ENCODE measurements at regions not wholly inside any gene's neighbourhood (a gene's known extent, or its start where the extent isn't known, plus 50 kb on each side); places are given as distances from the start of the nearest gene placed in this dataset.

DNA sequence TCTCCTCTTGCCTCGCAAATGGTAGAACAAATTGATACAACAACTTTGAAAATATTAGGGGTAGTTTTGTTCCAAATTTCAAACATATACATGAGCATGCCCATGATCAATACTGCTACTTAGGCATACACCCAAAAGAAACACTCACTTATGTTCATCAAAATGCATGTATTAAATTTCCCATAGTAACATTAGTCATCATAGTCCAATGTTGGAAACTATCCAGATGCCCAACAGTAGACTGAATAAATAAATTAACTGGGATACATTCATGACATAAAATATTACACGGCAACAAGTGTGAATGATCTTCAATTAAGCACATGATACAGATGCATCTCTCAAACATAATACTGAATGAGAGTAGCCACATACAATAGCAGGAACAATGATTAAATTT, 391.6 kb downstream of the CDH11 start:
- intact Hi-C loops (cut with DNase I) = no loop called here
- Histone ChIP-seq H3K4me1 (no peaks in the 10 kb centered on the region), H3K27me3 (no peaks in the 10 kb centered on the region), H3K27ac (no peak overlapping the region), H3K9me3 (no peaks in the 10 kb centered on the region), H3K4me3 (no peak overlapping the region), H3K36me3 (no peaks in the 10 kb centered on the region)
- TF ChIP-seq, protein P1, sequence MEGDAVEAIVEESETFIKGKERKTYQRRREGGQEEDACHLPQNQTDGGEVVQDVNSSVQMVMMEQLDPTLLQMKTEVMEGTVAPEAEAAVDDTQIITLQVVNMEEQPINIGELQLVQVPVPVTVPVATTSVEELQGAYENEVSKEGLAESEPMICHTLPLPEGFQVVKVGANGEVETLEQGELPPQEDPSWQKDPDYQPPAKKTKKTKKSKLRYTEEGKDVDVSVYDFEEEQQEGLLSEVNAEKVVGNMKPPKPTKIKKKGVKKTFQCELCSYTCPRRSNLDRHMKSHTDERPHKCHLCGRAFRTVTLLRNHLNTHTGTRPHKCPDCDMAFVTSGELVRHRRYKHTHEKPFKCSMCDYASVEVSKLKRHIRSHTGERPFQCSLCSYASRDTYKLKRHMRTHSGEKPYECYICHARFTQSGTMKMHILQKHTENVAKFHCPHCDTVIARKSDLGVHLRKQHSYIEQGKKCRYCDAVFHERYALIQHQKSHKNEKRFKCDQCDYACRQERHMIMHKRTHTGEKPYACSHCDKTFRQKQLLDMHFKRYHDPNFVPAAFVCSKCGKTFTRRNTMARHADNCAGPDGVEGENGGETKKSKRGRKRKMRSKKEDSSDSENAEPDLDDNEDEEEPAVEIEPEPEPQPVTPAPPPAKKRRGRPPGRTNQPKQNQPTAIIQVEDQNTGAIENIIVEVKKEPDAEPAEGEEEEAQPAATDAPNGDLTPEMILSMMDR (IDR thresholded peaks at IDR 0.05) = no peak
- ATAC-seq (no peak), FAIRE-seq (no peak), DNase-seq (no peak)
- WGBS, 2 donors = 76 to 83% methylated on average over 2 of the region's 2 CpGs

DNA sequence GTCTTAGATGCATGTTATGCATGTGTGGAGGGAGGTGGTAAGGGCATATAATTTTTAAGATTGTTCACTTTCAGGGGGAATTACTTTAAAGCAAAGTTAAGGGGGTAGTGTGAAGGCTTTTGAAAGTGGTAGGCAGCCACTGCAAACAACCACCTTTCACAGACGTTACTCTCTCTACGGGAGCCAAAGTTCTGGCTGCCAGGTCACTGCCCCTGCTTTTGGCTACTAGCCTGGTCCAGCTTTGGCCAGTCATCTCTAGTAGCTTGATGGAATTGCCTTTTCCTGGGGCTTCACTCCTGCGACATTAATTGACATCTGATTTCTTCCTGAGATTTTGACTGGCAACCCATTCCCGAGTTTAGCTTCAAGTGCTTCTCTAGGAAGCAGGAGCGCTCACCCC, 397.5 kb downstream of the CDH11 start:
- ATAC-seq = no peak
- 53 to 60% methylated on average over 5 of the region's 5 CpGs for WGBS, 2 donors

DNA sequence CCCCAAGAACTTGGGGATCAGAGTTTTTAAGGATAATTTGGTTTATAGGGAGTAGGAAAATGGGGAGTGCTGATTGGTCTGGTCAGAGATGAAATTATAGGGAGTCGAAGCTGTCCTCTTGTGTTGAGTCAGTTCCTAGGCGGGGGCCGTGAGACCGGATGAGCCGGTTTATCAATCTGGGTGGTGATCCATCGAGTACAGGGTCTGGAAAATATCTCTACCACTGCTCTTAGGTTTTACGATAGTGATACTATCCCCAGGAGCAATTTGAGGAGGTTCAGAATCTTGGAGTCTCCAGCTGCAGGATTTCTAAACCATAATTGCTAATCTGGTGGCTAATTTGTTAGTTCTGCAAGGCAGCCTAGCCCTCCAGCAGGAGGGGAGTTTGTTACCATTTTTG, 403.4 kb downstream of the CDH11 start:
- Histone ChIP-seq H3K27me3 (no peaks in the 10 kb centered on the region), H3K27ac (no peak overlapping the region), H3K9me3 (no peaks in the 10 kb centered on the region), H3K36me3 (no peaks in the 10 kb centered on the region), H3K4me1 (no peaks in the 10 kb centered on the region), H3K4me3 (no peak overlapping the region)
- WGBS, 2 donors = 67 to 80% methylated on average over 7 of the region's 7 CpGs
- TF ChIP-seq, protein P1 (IDR thresholded peaks at IDR 0.05) = no peak
- no peak for DNase-seq
- ATAC-seq = no peak
- no peak for FAIRE-seq
- intact Hi-C loops (cut with DNase I) = no loop called here

More for the DNA sequence above, 397.5 kb downstream of the CDH11 start:
- FAIRE-seq (no peak), DNase-seq (no peak)
- H3K36me3 ChIP-seq = no peaks in the 10 kb centered on the region
- TF ChIP-seq, protein P1 (IDR thresholded peaks at IDR 0.05) = no peak
- no peaks in the 10 kb centered on the region for H3K27me3 ChIP-seq
- H3K4me1 ChIP-seq = no peaks in the 10 kb centered on the region
- intact Hi-C loops (cut with DNase I) = no loop called here
- H3K27ac ChIP-seq = no peak overlapping the region
- H3K4me3 ChIP-seq = no peak overlapping the region
- H3K9me3 ChIP-seq = no peaks in the 10 kb centered on the region

DNA sequence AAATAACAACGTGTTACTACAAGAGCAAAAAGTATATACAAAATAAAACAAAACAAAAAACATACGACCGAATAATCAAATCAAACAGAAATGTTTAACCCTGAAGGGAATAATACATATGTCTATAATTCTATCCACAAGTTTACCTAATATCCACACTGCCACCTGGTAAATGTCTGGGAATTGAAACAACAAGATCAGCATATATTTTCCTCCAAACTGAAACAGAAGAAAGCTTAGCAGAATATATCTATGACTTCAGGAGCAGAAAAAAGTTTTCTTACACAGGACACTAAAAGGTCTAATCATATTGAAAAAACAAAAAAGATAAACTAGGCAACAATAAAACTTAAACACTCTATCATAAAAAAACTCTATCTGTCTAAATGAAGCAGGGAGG, 404.0 kb downstream of the CDH11 start:
- no peak for ATAC-seq
- Histone ChIP-seq H3K4me3 (no peak overlapping the region), H3K27ac (no peak overlapping the region), H3K36me3 (no peaks in the 10 kb centered on the region), H3K27me3 (no peaks in the 10 kb centered on the region), H3K9me3 (no peaks in the 10 kb centered on the region), H3K4me1 (no peaks in the 10 kb centered on the region)
- FAIRE-seq = no peak
- TF ChIP-seq, protein P1 (IDR thresholded peaks at IDR 0.05) = no peak
- intact Hi-C loops (cut with DNase I) = no loop called here
- 50 to 63% methylated on average over 3 of the region's 3 CpGs for WGBS, 2 donors
- no peak for DNase-seq

DNA sequence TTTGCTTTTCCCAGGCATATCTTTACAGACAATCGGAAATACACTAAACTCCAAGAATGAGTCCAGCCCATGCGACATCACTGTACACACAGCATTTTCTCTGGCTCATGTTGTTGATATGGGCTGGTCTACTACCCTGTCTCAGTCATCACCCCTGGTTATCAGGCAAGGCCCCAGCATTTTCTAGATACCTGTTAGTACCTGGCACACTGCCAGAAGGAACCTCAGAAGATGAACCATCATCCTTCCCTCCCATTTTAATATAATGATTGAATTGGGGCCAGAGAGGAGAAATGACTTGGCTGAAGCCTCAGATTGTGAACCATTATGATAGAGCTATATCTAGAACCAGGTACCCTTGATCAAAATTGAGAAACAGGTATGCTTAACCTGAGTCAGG, 406.2 kb downstream of the CDH11 start:
- Histone ChIP-seq H3K4me1 (no peaks in the 10 kb centered on the region), H3K36me3 (no peaks in the 10 kb centered on the region), H3K4me3 (no peak overlapping the region), H3K9me3 (no peaks in the 10 kb centered on the region), H3K27ac (no peak overlapping the region), H3K27me3 (no peaks in the 10 kb centered on the region)
- intact Hi-C loops (cut with DNase I) = no loop called here
- FAIRE-seq (no peak), DNase-seq (no peak), ATAC-seq (no peak)
- TF ChIP-seq, protein P1 (IDR thresholded peaks at IDR 0.05) = no peak
- WGBS, 2 donors = 54 to 58% methylated on average over 2 of the region's 2 CpGs

Measured in pancreas (tissue), 10 donors.